ENCODE measurements at regions not wholly inside any gene's neighbourhood (a gene's known extent, or its start where the extent isn't known, plus 50 kb on each side); places are given as distances from the start of the nearest gene placed in this dataset.

DNA sequence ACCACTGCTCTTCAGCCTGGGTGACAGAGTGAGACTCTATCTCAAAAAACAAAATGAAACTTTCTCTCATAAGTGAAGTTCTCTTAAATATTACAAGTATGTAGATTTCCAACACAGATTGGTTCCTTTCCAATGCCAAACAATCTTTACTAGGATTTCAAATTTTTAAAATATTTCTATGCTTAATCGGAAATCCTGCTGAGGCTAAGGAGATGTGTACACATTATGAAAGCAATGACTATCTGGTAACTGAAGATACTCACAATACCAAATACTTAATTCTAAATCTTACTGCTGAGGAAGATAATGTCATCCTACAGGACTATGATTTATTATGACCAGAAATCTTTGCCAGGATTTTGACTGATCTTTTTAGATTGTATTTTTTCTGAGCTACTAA, 255.6 kb upstream of the ZNF717 start:
- H2BK120ac ChIP-seq (replicated peaks; ENCODE audit: low read depth, low read length), result peak overlapping the region; percentile 96
- H2BK12ac ChIP-seq (ENCODE audit: low read depth, low read length), result no peak overlapping the region
- 89% methylated on average over 1 of the region's 1 CpG; no CpG with 5 or more reads in 1 of the 2 experiments for WGBS, 2 experiments (ENCODE audit: extremely low coverage in 1 of 2, insufficient coverage in 1 of 2, insufficient read length in 1 of 2, insufficient replicate concordance in 2 of 2, low coverage in 1 of 2, low lambda C conversion rate in 2 of 2, missing lambda C conversion rate in 1 of 2)
- H4K5ac ChIP-seq (ENCODE audit: insufficient read length, low read depth, low read length), result no peak overlapping the region
- no peaks in the 10 kb centered on the region for H3K79me2 ChIP-seq (ENCODE audit: control insufficient read depth in 1 of 2, insufficient read depth in 2 of 2, low read length in 2 of 2)
- FAIRE-seq, result no peak
- no peak overlapping the region for H3K4me3 ChIP-seq (ENCODE audit: extremely low read depth in 1 of 4, insufficient read depth in 2 of 4, low read depth in 3 of 4, low read length in 4 of 4)
- no peak overlapping the region for H3K18ac ChIP-seq (ENCODE audit: extremely low read depth, low read length)
- H3K4ac ChIP-seq (replicated peaks; ENCODE audit: insufficient read length, low read depth, low read length), result no peak overlapping the region
- peaks cover 6 to 30% (median 21%) of the 10 kb centered on the region in 4 experiments; a peak in 6 of 7 replicates for H3K4me1 ChIP-seq (replicated peaks in 1 of 4; ENCODE audit: control insufficient read depth in 3 of 4, insufficient read depth in 4 of 4, low read length in 3 of 4)
- H3K36me3 ChIP-seq (ENCODE audit: control insufficient read depth in 2 of 4, insufficient read depth in 4 of 4, low read length in 3 of 4), result no peaks in the 10 kb centered on the region
- H2BK15ac ChIP-seq (ENCODE audit: low read length), result no peak overlapping the region
- no peaks in the 10 kb centered on the region for H4K20me1 ChIP-seq (replicated peaks in 1 of 2; ENCODE audit: control insufficient read depth in 1 of 2, insufficient read depth in 2 of 2, low read length in 2 of 2)
- H3K27ac ChIP-seq (ENCODE audit: low read depth, low read length), result no peak overlapping the region
- H2AFZ ChIP-seq (ENCODE audit: low read length), result no peak overlapping the region
- H3K4me2 ChIP-seq (ENCODE audit: insufficient read depth in 1 of 2, low read depth in 2 of 2, low read length in 2 of 2), result no peak overlapping the region
- no peaks in the 10 kb centered on the region for H3K79me1 ChIP-seq (ENCODE audit: low read depth, low read length)
- no peak for DNase-seq (ENCODE audit: low read depth in 1 of 2, low spot score in 2 of 2)
- H4K8ac ChIP-seq (ENCODE audit: extremely low read depth, insufficient read depth, low read length), result no peak overlapping the region
- no peak overlapping the region; the same call in 1 of the 2 replicates for H2BK20ac ChIP-seq (ENCODE audit: low read length)
- H3K56ac ChIP-seq (replicated peaks; ENCODE audit: insufficient read length, low read depth, low read length), result no peak overlapping the region
- peak overlapping the region; percentile 92 for H4K91ac ChIP-seq (replicated peaks; ENCODE audit: insufficient read length, low read length)
- no peak overlapping the region for H3K23ac ChIP-seq (ENCODE audit: insufficient read length)
- CTCF ChIA-PET (ENCODE audit: partially characterized antibody), result interaction anchor here (0.6 to 1.5 kb wide), 2 partner anchors 122 to 224 kb away, joined by 3 read pairs; no protein-coding TSS in a partner anchor
- H3K9me3 ChIP-seq (ENCODE audit: insufficient read depth in 2 of 2, low read depth in 1 of 2, low read length in 1 of 2), result no peaks in the 10 kb centered on the region; a peak in 1 of 4 replicates
- peak overlapping the region; percentile 85; the same call in 1 of the 2 replicates for H2BK5ac ChIP-seq (ENCODE audit: low read depth, low read length)
- peaks cover 3% of the 10 kb centered on the region; the same call in 1 of the 2 replicates for H3K23me2 ChIP-seq (ENCODE audit: low read depth, low read length)
- no peak overlapping the region for H2AK5ac ChIP-seq (ENCODE audit: low read depth, low read length)
- no peak overlapping the region for H3K14ac ChIP-seq (ENCODE audit: insufficient read length)
- H3K27me3 ChIP-seq (replicated peaks in 1 of 4; ENCODE audit: control insufficient read depth in 3 of 4, extremely low read depth in 1 of 4, insufficient read depth in 3 of 4, low read length in 3 of 4), result no peaks in the 10 kb centered on the region
- POLR2A ChIA-PET (ENCODE audit: partially characterized antibody), result interaction anchor here (1.4 kb wide), 1 partner anchor 371 kb away, joined by 3 read pairs; no protein-coding TSS in a partner anchor
- H3K9ac ChIP-seq (replicated peaks in 1 of 4; ENCODE audit: extremely low read depth in 1 of 4, low read depth in 3 of 4, low read length in 3 of 4), result no peak overlapping the region
- TF ChIP-seq, protein P1, sequence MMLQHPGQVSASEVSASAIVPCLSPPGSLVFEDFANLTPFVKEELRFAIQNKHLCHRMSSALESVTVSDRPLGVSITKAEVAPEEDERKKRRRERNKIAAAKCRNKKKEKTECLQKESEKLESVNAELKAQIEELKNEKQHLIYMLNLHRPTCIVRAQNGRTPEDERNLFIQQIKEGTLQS (IDR thresholded peaks at IDR 0.05; ENCODE audit: insufficient read depth, low read depth, low read length), result no peak
- TF ChIP-seq CREB1 (IDR thresholded peaks at IDR 0.05), result no peak
- TF ChIP-seq, protein P2, sequence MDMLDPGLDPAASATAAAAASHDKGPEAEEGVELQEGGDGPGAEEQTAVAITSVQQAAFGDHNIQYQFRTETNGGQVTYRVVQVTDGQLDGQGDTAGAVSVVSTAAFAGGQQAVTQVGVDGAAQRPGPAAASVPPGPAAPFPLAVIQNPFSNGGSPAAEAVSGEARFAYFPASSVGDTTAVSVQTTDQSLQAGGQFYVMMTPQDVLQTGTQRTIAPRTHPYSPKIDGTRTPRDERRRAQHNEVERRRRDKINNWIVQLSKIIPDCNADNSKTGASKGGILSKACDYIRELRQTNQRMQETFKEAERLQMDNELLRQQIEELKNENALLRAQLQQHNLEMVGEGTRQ (IDR thresholded peaks at IDR 0.05; ENCODE audit: low read length), result no peak
- TF ChIP-seq CTBP2 (IDR thresholded peaks at IDR 0.05; ENCODE audit: borderline replicate concordance, insufficient read depth, insufficient read length, low read length), result no peak
- TF ChIP-seq SP1 (IDR thresholded peaks at IDR 0.05; ENCODE audit: low read depth, low read length), result no peak
- TF ChIP-seq JUN (IDR thresholded peaks at IDR 0.05; ENCODE audit: low read depth, low read length), result no peak
- no peak for TF ChIP-seq TEAD4 (IDR thresholded peaks at IDR 0.05; ENCODE audit: low read depth, low read length)
- no peak for TF ChIP-seq ASH2L (IDR thresholded peaks at IDR 0.05; ENCODE audit: low read length)
- no peak for TF ChIP-seq TAF1 (IDR thresholded peaks at IDR 0.05; ENCODE audit: low read depth, low read length)
- TF ChIP-seq SAP30 (IDR thresholded peaks at IDR 0.05; ENCODE audit: insufficient read depth, insufficient replicate concordance, low read length), result no peak
- no peak for TF ChIP-seq CHD1 (IDR thresholded peaks at IDR 0.05; ENCODE audit: low read depth, low read length)
- no peak for TF ChIP-seq HDAC2 (IDR thresholded peaks at IDR 0.05; ENCODE audit: borderline replicate concordance in 1 of 2, low read depth in 2 of 2, low read length in 2 of 2)
- no peak for TF ChIP-seq CBX5 (IDR thresholded peaks at IDR 0.05; ENCODE audit: low read depth, low read length)

Measured in H1 (cell line).